Hepatocyte (in vitro differentiated cells): ENCODE measurements at regions not wholly inside any gene's neighbourhood (a gene's known extent, or its start where the extent isn't known, plus 50 kb on each side); places are given as distances from the start of the nearest gene placed in this dataset.

ENCODE experiments used
- DNase-seq: peaks from one replicate; pipeline ENCODE4 v3.0.0-alpha.2; 2016; ENCODE audit warnings: low spot score
- H2AFZ ChIP-seq: fragments of 200-600 bp; sonication (generic); 2 replicates; pipeline ENCODE4 v1.6.0; 2016; ENCODE audit warnings: antibody characterized with exemption, mild to moderate bottlenecking
- H3K27ac ChIP-seq: fragments of 200-600 bp; sonication (generic); 2 replicates; pipeline ENCODE4 v1.5.1; 2016; ENCODE audit warnings: mild to moderate bottlenecking
- H3K27me3 ChIP-seq: fragments of 200-600 bp; sonication (generic); 2 replicates; pipeline ENCODE4 v1.6.1; 2016
- H3K36me3 ChIP-seq: fragments of 200-600 bp; sonication (generic); replicated peaks from 2 replicates; pipeline ENCODE4 v1.5.1; 2016; ENCODE audit warnings: low read depth; ENCODE audit not compliant: insufficient read depth
- H3K4me1 ChIP-seq: fragments of 200-600 bp; sonication (generic); 2 replicates; pipeline ENCODE4 v1.5.1; 2016; ENCODE audit warnings: mild to moderate bottlenecking, moderate library complexity; ENCODE audit not compliant: insufficient read depth
- H3K4me2 ChIP-seq: fragments of 200-600 bp; sonication (generic); 2 replicates; pipeline ENCODE4 v1.6.0; 2016
- H3K4me3 ChIP-seq: fragments of 200-600 bp; sonication (generic); 2 replicates; pipeline ENCODE4 v1.5.1; 2016; ENCODE audit warnings: mild to moderate bottlenecking
- H3K79me2 ChIP-seq: fragments of 200-600 bp; sonication (generic); 2 replicates; pipeline ENCODE4 v1.6.0; 2017; ENCODE audit warnings: mild to moderate bottlenecking
- H3K9me2 ChIP-seq: fragments of 200-600 bp; sonication (generic); replicated peaks from 2 replicates; pipeline ENCODE4 v1.6.0; 2017; ENCODE audit warnings: mild to moderate bottlenecking; ENCODE audit not compliant: insufficient read depth
- H3K9me3 ChIP-seq: fragments of 200-600 bp; sonication (generic); 2 replicates; pipeline ENCODE4 v1.5.1; 2016; ENCODE audit warnings: low read depth, mild to moderate bottlenecking
- H4K20me1 ChIP-seq: fragments of 200-600 bp; sonication (generic); 2 replicates; pipeline ENCODE4 v1.6.0; 2016; ENCODE audit warnings: mild to moderate bottlenecking; ENCODE audit not compliant: insufficient read depth, poor library complexity, severe bottlenecking
- CTCF ChIP-seq: fragments of 200-600 bp; sonication (generic); IDR thresholded peaks from 2 replicates; pipeline ENCODE4 v1.5.1; 2016; ENCODE audit warnings: antibody characterized with exemption, mild to moderate bottlenecking; ENCODE audit not compliant: poor library complexity
- EZH2 ChIP-seq: fragments of 200-600 bp; sonication (generic); IDR thresholded peaks from 2 replicates; pipeline ENCODE4 v1.6.1; 2016; ENCODE audit warnings: antibody characterized with exemption, mild to moderate bottlenecking, borderline replicate concordance
- EZH2phosphoT487 ChIP-seq: fragments of 200-600 bp; sonication (generic); IDR thresholded peaks from one replicate; pipeline ENCODE4 v1.6.1; 2018; ENCODE audit warnings: antibody characterized with exemption, mild to moderate bottlenecking, low read depth, moderate library complexity; ENCODE audit not compliant: unreplicated experiment, severe bottlenecking
- WGBS: methylation state at CpG from one replicate; pipeline ENCODE4 v1.1.6; 2016; ENCODE audit warnings: low lambda C conversion rate; ENCODE audit errors: missing lambda C conversion rate; 5-methylcytosine and 5-hydroxymethylcytosine counted together

- no peaks in the 10 kb centered on the region for H3K9me3 ChIP-seq
- no peaks in the 10 kb centered on the region for H3K79me2 ChIP-seq
- no peaks in the 10 kb centered on the region for H3K4me1 ChIP-seq
- no peak overlapping the region for H3K4me2 ChIP-seq
- no peaks in the 10 kb centered on the region for H4K20me1 ChIP-seq
- no peak overlapping the region for H3K4me3 ChIP-seq
- H3K36me3 ChIP-seq: no peaks in the 10 kb centered on the region
- no peaks in the 10 kb centered on the region for H3K9me2 ChIP-seq
- no peaks in the 10 kb centered on the region for H3K27me3 ChIP-seq
- 88% methylated on average over 3 of the region's 3 CpGs for WGBS
- TF ChIP-seq EZH2: no peak
- H2AFZ ChIP-seq: no peak overlapping the region
- no peak for DNase-seq
- no peak overlapping the region for H3K27ac ChIP-seq
Measured at GRCh38 chr1:82264802-82265201, 464.1 kb downstream of the ADGRL2 start.

GRCh38 chr1:82263396-82263795 lies 462.7 kb downstream of the ADGRL2 start:
- no peaks in the 10 kb centered on the region for H4K20me1 ChIP-seq
- H3K9me2 ChIP-seq: no peaks in the 10 kb centered on the region
- no peak for DNase-seq
- no peaks in the 10 kb centered on the region for H3K36me3 ChIP-seq
- no peak overlapping the region for H3K4me2 ChIP-seq
- TF ChIP-seq CTCF: no peak
- TF ChIP-seq EZH2: no peak
- no peak for TF ChIP-seq EZH2phosphoT487
- no peaks in the 10 kb centered on the region for H3K27me3 ChIP-seq
- WGBS: 74% methylated on average over 1 of the region's 1 CpG
- H3K4me1 ChIP-seq: no peaks in the 10 kb centered on the region
- no peak overlapping the region for H3K27ac ChIP-seq
- H3K79me2 ChIP-seq: no peaks in the 10 kb centered on the region
- H2AFZ ChIP-seq: no peak overlapping the region
- no peaks in the 10 kb centered on the region for H3K9me3 ChIP-seq
- H3K4me3 ChIP-seq: no peak overlapping the region

- Histone ChIP-seq H2AFZ (no peak overlapping the region), H3K4me1 (no peaks in the 10 kb centered on the region), H3K9me2 (no peaks in the 10 kb centered on the region), H3K9me3 (no peaks in the 10 kb centered on the region), H3K79me2 (no peaks in the 10 kb centered on the region), H3K27me3 (no peaks in the 10 kb centered on the region), H3K27ac (no peak overlapping the region), H4K20me1 (no peaks in the 10 kb centered on the region), H3K4me3 (no peak overlapping the region), H3K4me2 (no peak overlapping the region), H3K36me3 (no peaks in the 10 kb centered on the region)
- 68% methylated on average over 1 of the region's 1 CpG for WGBS
- DNase-seq: no peak
- no peak for TF ChIP-seq CTCF
- TF ChIP-seq EZH2: no peak
- no peak for TF ChIP-seq EZH2phosphoT487
Measured at GRCh38 chr1:82260666-82261065, 459.9 kb downstream of the ADGRL2 start.

GRCh38 chr1:82260051-82260450 lies 459.3 kb downstream of the ADGRL2 start:
- no peak overlapping the region for H3K4me3 ChIP-seq
- H3K27me3 ChIP-seq: no peaks in the 10 kb centered on the region
- WGBS: 67% methylated on average over 1 of the region's 1 CpG
- H3K79me2 ChIP-seq: no peaks in the 10 kb centered on the region
- H3K36me3 ChIP-seq: no peaks in the 10 kb centered on the region
- no peak for TF ChIP-seq EZH2
- no peak for TF ChIP-seq EZH2phosphoT487
- no peak for TF ChIP-seq CTCF
- H3K4me2 ChIP-seq: no peak overlapping the region
- no peak overlapping the region for H2AFZ ChIP-seq
- no peak for DNase-seq
- no peaks in the 10 kb centered on the region for H3K9me2 ChIP-seq
- H4K20me1 ChIP-seq: no peaks in the 10 kb centered on the region
- no peaks in the 10 kb centered on the region for H3K9me3 ChIP-seq
- H3K4me1 ChIP-seq: no peaks in the 10 kb centered on the region
- H3K27ac ChIP-seq: no peak overlapping the region
